SK-N-SH (cell line): ENCODE measurements at regions not wholly inside any gene's neighbourhood (a gene's known extent, or its start where the extent isn't known, plus 50 kb on each side); places are given as distances from the start of the nearest gene placed in this dataset.

Source experiments
- EP300 ChIP-seq, 2 experiments: IDR thresholded peaks; 2 replicates each; pipeline versions ENCODE4 v1.4.0 to v1.6.1; 2012; ENCODE audit warnings: borderline replicate concordance in 1 of 2, low read depth in 1 of 2, low read length in 1 of 2
- EZH2phosphoT487 ChIP-seq: fragments of 200-600 bp; sonication (generic); IDR thresholded peaks from 2 replicates; pipeline ENCODE4 v1.6.1; 2017; ENCODE audit warnings: low read depth, mixed run types, mild to moderate bottlenecking, antibody characterized with exemption, moderate library complexity, borderline replicate concordance
- FOSL2 ChIP-seq: IDR thresholded peaks from 2 replicates; pipeline ENCODE4 v1.4.0; 2012; ENCODE audit warnings: low read depth, mild to moderate bottlenecking, moderate library complexity, borderline replicate concordance
- GATA2 ChIP-seq: sonication (generic); formaldehyde crosslinking; IDR thresholded peaks from 2 replicates; pipeline ENCODE4 v1.5.0; 2020; ENCODE audit warnings: mild to moderate bottlenecking, missing genetic modification reagents
- MAX ChIP-seq: IDR thresholded peaks from 2 replicates; pipeline ENCODE4 v1.4.0; 2012; ENCODE audit warnings: low read depth
- RAD21 ChIP-seq: IDR thresholded peaks from 2 replicates; pipeline ENCODE4 v1.6.1; 2012; ENCODE audit warnings: mild to moderate bottlenecking, low read length
- REST ChIP-seq: IDR thresholded peaks from 2 replicates; pipeline ENCODE4 v1.6.1; 2012; ENCODE audit warnings: mild to moderate bottlenecking, low read depth, low read length, moderate library complexity
- RFX5 ChIP-seq: IDR thresholded peaks from 2 replicates; pipeline ENCODE4 v1.6.1; 2012; ENCODE audit warnings: mild to moderate bottlenecking, improper control_type of control experiment, low read length
- USF1 ChIP-seq: IDR thresholded peaks from 2 replicates; pipeline ENCODE4 v1.4.0; 2012; ENCODE audit warnings: low read depth, borderline replicate concordance
- TF ChIP-seq, protein P1 (sequence below): fragments of 200-600 bp; sonication (generic); IDR thresholded peaks from 2 replicates; pipeline ENCODE4 v1.6.1; 2017; ENCODE audit warnings: antibody characterized with exemption, mild to moderate bottlenecking, moderate library complexity

GRCh38 chr21:28126521-28127174, 866.0 kb downstream of the LTN1 start:
- TF ChIP-seq, protein P1, sequence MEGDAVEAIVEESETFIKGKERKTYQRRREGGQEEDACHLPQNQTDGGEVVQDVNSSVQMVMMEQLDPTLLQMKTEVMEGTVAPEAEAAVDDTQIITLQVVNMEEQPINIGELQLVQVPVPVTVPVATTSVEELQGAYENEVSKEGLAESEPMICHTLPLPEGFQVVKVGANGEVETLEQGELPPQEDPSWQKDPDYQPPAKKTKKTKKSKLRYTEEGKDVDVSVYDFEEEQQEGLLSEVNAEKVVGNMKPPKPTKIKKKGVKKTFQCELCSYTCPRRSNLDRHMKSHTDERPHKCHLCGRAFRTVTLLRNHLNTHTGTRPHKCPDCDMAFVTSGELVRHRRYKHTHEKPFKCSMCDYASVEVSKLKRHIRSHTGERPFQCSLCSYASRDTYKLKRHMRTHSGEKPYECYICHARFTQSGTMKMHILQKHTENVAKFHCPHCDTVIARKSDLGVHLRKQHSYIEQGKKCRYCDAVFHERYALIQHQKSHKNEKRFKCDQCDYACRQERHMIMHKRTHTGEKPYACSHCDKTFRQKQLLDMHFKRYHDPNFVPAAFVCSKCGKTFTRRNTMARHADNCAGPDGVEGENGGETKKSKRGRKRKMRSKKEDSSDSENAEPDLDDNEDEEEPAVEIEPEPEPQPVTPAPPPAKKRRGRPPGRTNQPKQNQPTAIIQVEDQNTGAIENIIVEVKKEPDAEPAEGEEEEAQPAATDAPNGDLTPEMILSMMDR, result no peak
- TF ChIP-seq EP300 (IDR thresholded peaks at IDR 0.05; ENCODE audit: borderline replicate concordance in 1 of 2, low read depth in 1 of 2, low read length in 1 of 2) (no peak), USF1 (no peak), MAX (no peak), EZH2phosphoT487 (no peak), GATA2 (CRISPR knock-in tag) (no peak), FOSL2 (no peak), REST (no peak), RAD21 (no peak), RFX5 (no peak)
